IMR-90 (cell line): ENCODE measurements at regions not wholly inside any gene's neighbourhood (a gene's known extent, or its start where the extent isn't known, plus 50 kb on each side); places are given as distances from the start of the nearest gene placed in this dataset.

Experiments used
- ATAC-seq: fragments of 200-7000 bp; cut with Tn5 transposase; 2 replicates; pipeline ENCODE4 v1.9.1; 2020; ENCODE audit warnings: low read depth, mild to moderate bottlenecking, moderate library complexity
- BruUV-seq: library from RNA; stranded (reverse); fragments of 400-500 nt; replicated peaks from 2 replicates; lab custom pipeline; 2021; lab: Mats Ljungman, UMichigan
- CTCF ChIA-PET: fragments of 300-600 bp; formaldehyde crosslinking; extraction: SDS; loops from one replicate; lab custom pipeline; 2021; ENCODE audit warnings: antibody characterized with exemption; lab: Yijun Ruan, JAX
- POLR2A ChIA-PET: fragments of 300-600 bp; sonication (Branson Sonifier 250); formaldehyde crosslinking; loops from one replicate; lab custom pipeline; 2022; ENCODE audit warnings: antibody characterized with exemption; ENCODE audit not compliant: unreplicated experiment; lab: Charles Lee
- DNase-seq: peaks from one replicate; pipeline ENCODE4 v3.0.0; 2013
- H2AFZ ChIP-seq: replicated peaks from 2 replicates; pipeline ENCODE3; 2013; ENCODE audit warnings: low read length, mild to moderate bottlenecking; ENCODE audit not compliant: poor library complexity
- H2AK5ac ChIP-seq: 2 replicates; pipeline ENCODE4 v1.6.1; 2013; ENCODE audit warnings: low read depth, low read length, inconsistent platforms
- H2AK9ac ChIP-seq: replicated peaks from 2 replicates; pipeline ENCODE3; 2013; ENCODE audit warnings: mild to moderate bottlenecking, low read depth, low read length, moderate library complexity; ENCODE audit not compliant: poor library complexity
- H2BK120ac ChIP-seq: 2 replicates; pipeline ENCODE4 v1.6.1; 2013; ENCODE audit warnings: low read depth, low read length, inconsistent platforms
- H2BK15ac ChIP-seq: 3 replicates; pipeline ENCODE4 v1.6.1; 2013; ENCODE audit warnings: low read depth, low read length, inconsistent platforms
- H2BK20ac ChIP-seq: 2 replicates; pipeline ENCODE4 v1.6.1; 2013; ENCODE audit warnings: low read depth, mild to moderate bottlenecking, inconsistent platforms, low read length, moderate library complexity
- H2BK5ac ChIP-seq: 2 replicates; pipeline ENCODE4 v1.6.1; 2013; ENCODE audit warnings: mild to moderate bottlenecking, low read depth, low read length, inconsistent platforms; ENCODE audit not compliant: poor library complexity, severe bottlenecking
- H3K14ac ChIP-seq: replicated peaks from 2 replicates; pipeline ENCODE4 v1.6.1; 2013; ENCODE audit warnings: low read depth, low read length, inconsistent platforms
- H3K18ac ChIP-seq: 2 replicates; pipeline ENCODE4 v1.6.1; 2013; ENCODE audit warnings: low read depth, low read length, control low read depth
- H3K23ac ChIP-seq: 2 replicates; pipeline ENCODE4 v1.6.1; 2013; ENCODE audit warnings: low read depth, low read length, inconsistent platforms
- H3K27ac ChIP-seq: 2 replicates; pipeline ENCODE4 v1.5.1; 2013; ENCODE audit warnings: mild to moderate bottlenecking, control low read depth, low read length; ENCODE audit not compliant: insufficient read depth
- H3K27me3 ChIP-seq: 2 replicates; pipeline ENCODE4 v1.6.1; 2013; ENCODE audit warnings: low read length; ENCODE audit not compliant: control insufficient read depth, insufficient read depth
- H3K36me3 ChIP-seq: 2 replicates; pipeline ENCODE4 v1.6.1; 2013; ENCODE audit warnings: low read length, mixed read lengths; ENCODE audit not compliant: control insufficient read depth, insufficient read depth
- H3K4ac ChIP-seq: 2 replicates; pipeline ENCODE4 v1.6.1; 2013; ENCODE audit warnings: low read depth, low read length, inconsistent platforms
- H3K4me1 ChIP-seq: 2 replicates; pipeline ENCODE4 v1.6.1; 2013; ENCODE audit warnings: low read length, mixed read lengths; ENCODE audit not compliant: control insufficient read depth, insufficient read depth
- H3K4me2 ChIP-seq: 2 replicates; pipeline ENCODE4 v1.6.1; 2013; ENCODE audit warnings: low read depth, mild to moderate bottlenecking, control low read depth, low read length, moderate library complexity
- H3K4me3 ChIP-seq: 2 replicates; pipeline ENCODE4 v1.5.1; 2013; ENCODE audit warnings: low read depth, mild to moderate bottlenecking, control low read depth, low read length, moderate library complexity; ENCODE audit not compliant: insufficient read depth
- H3K56ac ChIP-seq: 2 replicates; pipeline ENCODE4 v1.6.1; 2013; ENCODE audit warnings: low read length, inconsistent platforms; ENCODE audit not compliant: insufficient read depth; ENCODE audit errors: extremely low read depth
- H3K79me1 ChIP-seq, 2 experiments: 2 replicates each; pipeline ENCODE4 v1.6.1; 2013; ENCODE audit warnings: low read length in 2 of 2, inconsistent platforms in 1 of 2, low read depth in 1 of 2
- H3K9ac ChIP-seq: 2 replicates; pipeline ENCODE4 v1.6.1; 2013; ENCODE audit warnings: low read depth, low read length, control low read depth
- H3K9me1 ChIP-seq: 2 replicates; pipeline ENCODE4 v1.6.1; 2013; ENCODE audit warnings: low read length, inconsistent platforms; ENCODE audit not compliant: insufficient read depth
- H3K9me3 ChIP-seq: 2 replicates; pipeline ENCODE4 v1.6.1; 2013; ENCODE audit warnings: low read length; ENCODE audit not compliant: control insufficient read depth, insufficient read depth
- H4K20me1 ChIP-seq: 2 replicates; pipeline ENCODE4 v1.6.1; 2013; ENCODE audit warnings: low read length, inconsistent platforms; ENCODE audit not compliant: insufficient read depth
- H4K5ac ChIP-seq: 2 replicates; pipeline ENCODE4 v1.6.1; 2013; ENCODE audit warnings: mild to moderate bottlenecking, low read depth, low read length, control low read depth
- H4K8ac ChIP-seq, 2 experiments: 2 replicates each; pipeline ENCODE4 v1.6.1; 2013; ENCODE audit warnings: low read depth in 2 of 2, low read length in 2 of 2, control low read depth in 1 of 2, inconsistent platforms in 1 of 2
- H4K91ac ChIP-seq: 2 replicates; pipeline ENCODE4 v1.6.1; 2013; ENCODE audit warnings: low read depth, low read length, inconsistent platforms; ENCODE audit not compliant: insufficient read depth
- BHLHE40 ChIP-seq: fragments of 150-350 bp; IDR thresholded peaks from 2 replicates; pipeline ENCODE4 v1.6.1; 2016; ENCODE audit warnings: mild to moderate bottlenecking, low read depth, low read length
- CEBPB ChIP-seq: IDR thresholded peaks from 2 replicates; pipeline ENCODE4 v1.6.1; 2012; ENCODE audit warnings: low read depth, low read length, improper control_type of control experiment
- MAFK ChIP-seq: IDR thresholded peaks from 2 replicates; pipeline ENCODE4 v1.6.1; 2012; ENCODE audit warnings: low read depth, low read length, improper control_type of control experiment
- MXI1 ChIP-seq: IDR thresholded peaks from 2 replicates; pipeline ENCODE4 v1.6.1; 2012; ENCODE audit warnings: low read depth, mild to moderate bottlenecking, low read length, moderate library complexity, borderline replicate concordance
- RFX5 ChIP-seq: IDR thresholded peaks from 2 replicates; pipeline ENCODE4 v1.8.0; 2012; ENCODE audit warnings: low read depth, mild to moderate bottlenecking, low read length, moderate library complexity
- SMC3 ChIP-seq: fragments of 150-350 bp; IDR thresholded peaks from 2 replicates; pipeline ENCODE4 v1.6.1; 2016; ENCODE audit warnings: low read depth, mild to moderate bottlenecking, antibody characterized with exemption, low read length, moderate library complexity
- WGBS, 2 experiments: methylation state at CpG; one replicate each; pipeline versions ENCODE4 v1.1.5 to v1.1.7; 2013; ENCODE audit warnings: missing lambda C conversion rate in 2 of 2; ENCODE audit not compliant: insufficient read length in 1 of 2; ENCODE audit errors: extremely low coverage in 2 of 2; 5-methylcytosine and 5-hydroxymethylcytosine counted together
- dilution Hi-C: fragments of 300-500 bp; cut with HindIII; formaldehyde crosslinking; loops from one replicate; pipeline ENCODE4 v1.14.3; 2018; ENCODE audit warnings: low sequenced_read_pairs; ENCODE audit not compliant: unreplicated experiment
- in situ Hi-C: fragments of 300-500 bp; cut with MboI; formaldehyde crosslinking; loops from 3 replicates; pipeline ENCODE4 v1.14.3; 2019; ENCODE audit warnings: low sequenced_read_pairs, inconsistent platforms, mixed read lengths
- intact Hi-C: fragments of 100-400 bp; cut with micrococcal nuclease; formaldehyde crosslinking; loops from 2 replicates; pipeline ENCODE4 v1.10.0; 2022
- TF ChIP-seq, protein P1 (sequence below): fragments of 150-350 bp; IDR thresholded peaks from 2 replicates; pipeline ENCODE4 v1.6.1; 2017; ENCODE audit warnings: mild to moderate bottlenecking, antibody characterized with exemption, low read length, low read depth
- TF ChIP-seq, protein P2 (sequence below): fragments of 150-350 bp; IDR thresholded peaks from 2 replicates; pipeline ENCODE4 v1.6.1; 2016; ENCODE audit warnings: low read depth, mild to moderate bottlenecking, low read length, moderate library complexity, borderline replicate concordance

DNA sequence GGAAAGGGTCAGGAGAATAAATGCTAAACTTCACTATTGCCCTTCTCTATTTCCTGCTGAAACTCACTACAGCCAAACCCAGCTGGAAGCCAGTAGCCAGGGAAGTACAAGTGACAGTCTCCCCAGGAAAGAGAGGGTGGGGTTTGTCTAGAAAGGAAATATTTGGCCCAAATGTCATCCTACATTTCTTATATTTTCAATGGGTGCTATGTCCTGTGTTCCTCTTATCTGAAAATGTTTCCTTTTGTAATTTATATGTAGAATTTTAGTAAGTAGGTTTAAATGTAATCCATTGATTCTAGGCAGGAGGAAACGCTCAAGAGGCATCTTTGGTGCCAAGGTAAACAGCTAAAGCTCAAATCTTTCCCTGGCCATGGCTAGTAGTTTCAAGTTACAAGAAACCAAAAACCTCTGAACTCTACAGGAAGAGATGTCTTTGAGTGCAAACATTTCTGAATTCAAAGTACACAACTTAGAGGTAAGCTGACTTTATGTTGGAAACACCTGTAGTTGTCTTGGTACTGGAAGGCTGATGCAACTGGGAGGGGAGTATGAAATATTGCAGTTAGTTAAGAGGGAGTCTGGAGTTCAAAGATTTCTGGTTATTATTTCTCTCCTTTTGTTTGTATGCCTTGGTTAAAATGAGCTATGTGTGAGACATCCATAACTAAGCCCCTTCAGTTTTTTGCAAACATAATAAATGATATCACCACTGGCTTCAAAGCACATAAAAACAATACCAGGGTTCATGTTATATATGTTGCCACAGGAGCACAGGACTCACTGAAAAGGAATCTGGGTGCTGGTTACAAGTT lies 356.1 kb upstream of the ZC3H15 start:
- TF ChIP-seq RFX5, result no peak
- TF ChIP-seq, protein P1, sequence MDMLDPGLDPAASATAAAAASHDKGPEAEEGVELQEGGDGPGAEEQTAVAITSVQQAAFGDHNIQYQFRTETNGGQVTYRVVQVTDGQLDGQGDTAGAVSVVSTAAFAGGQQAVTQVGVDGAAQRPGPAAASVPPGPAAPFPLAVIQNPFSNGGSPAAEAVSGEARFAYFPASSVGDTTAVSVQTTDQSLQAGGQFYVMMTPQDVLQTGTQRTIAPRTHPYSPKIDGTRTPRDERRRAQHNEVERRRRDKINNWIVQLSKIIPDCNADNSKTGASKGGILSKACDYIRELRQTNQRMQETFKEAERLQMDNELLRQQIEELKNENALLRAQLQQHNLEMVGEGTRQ, result no peak
- no peak for TF ChIP-seq CEBPB
- no peak for TF ChIP-seq MXI1
- TF ChIP-seq MAFK, result no peak
- TF ChIP-seq SMC3, result no peak
- no peak for TF ChIP-seq BHLHE40
- TF ChIP-seq, protein P2, sequence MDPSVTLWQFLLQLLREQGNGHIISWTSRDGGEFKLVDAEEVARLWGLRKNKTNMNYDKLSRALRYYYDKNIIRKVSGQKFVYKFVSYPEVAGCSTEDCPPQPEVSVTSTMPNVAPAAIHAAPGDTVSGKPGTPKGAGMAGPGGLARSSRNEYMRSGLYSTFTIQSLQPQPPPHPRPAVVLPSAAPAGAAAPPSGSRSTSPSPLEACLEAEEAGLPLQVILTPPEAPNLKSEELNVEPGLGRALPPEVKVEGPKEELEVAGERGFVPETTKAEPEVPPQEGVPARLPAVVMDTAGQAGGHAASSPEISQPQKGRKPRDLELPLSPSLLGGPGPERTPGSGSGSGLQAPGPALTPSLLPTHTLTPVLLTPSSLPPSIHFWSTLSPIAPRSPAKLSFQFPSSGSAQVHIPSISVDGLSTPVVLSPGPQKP, result no peak

More for the DNA sequence above, 356.1 kb upstream of the ZC3H15 start:
- Histone ChIP-seq H2BK20ac (no peak overlapping the region), H4K20me1 (no peaks in the 10 kb centered on the region), H3K79me1 (no peaks in the 10 kb centered on the region), H3K4ac (no peak overlapping the region), H3K14ac (no peak overlapping the region), H2BK120ac (no peak overlapping the region), H4K8ac (no peak overlapping the region), H4K5ac (no peak overlapping the region), H3K4me3 (no peak overlapping the region), H3K9me3 (no peaks in the 10 kb centered on the region), H3K56ac (no peak overlapping the region), H3K9me1 (no peaks in the 10 kb centered on the region), H2AK9ac (no peak overlapping the region), H2AK5ac (no peak overlapping the region), H2BK15ac (no peak overlapping the region), H3K18ac (no peak overlapping the region), H3K27ac (no peak overlapping the region), H3K27me3 (no peaks in the 10 kb centered on the region), H2AFZ (no peak overlapping the region), H2BK5ac (no peak overlapping the region), H3K4me1 (no peaks in the 10 kb centered on the region), H3K4me2 (no peak overlapping the region), H3K23ac (no peak overlapping the region), H3K36me3 (no peaks in the 10 kb centered on the region), H3K9ac (no peak overlapping the region), H4K91ac (no peak overlapping the region)
- CTCF ChIA-PET, result interaction anchor here (0.6 kb wide), 1 partner anchor 23 kb away, joined by 4 read pairs; no protein-coding TSS in a partner anchor
- dilution Hi-C loops, result no loop called here
- peak; percentile 40 for DNase-seq
- WGBS, 2 experiments, result no CpG with 5 or more reads among the region's 1 CpG
- BruUV-seq, result no TSS peak
- POLR2A ChIA-PET, result no interaction called here
- peak; percentile 32 for ATAC-seq
- in situ Hi-C loops, result no loop called here
- intact Hi-C loops, result no loop called here
